ENCODE measurements at regions not wholly inside any gene's neighbourhood (a gene's known extent, or its start where the extent isn't known, plus 50 kb on each side); places are given as distances from the start of the nearest gene placed in this dataset.

GRCh38 chr4:135267148-135267865 lies 1065.7 kb upstream of the PABPC4L start:
- TF ChIP-seq, protein P1, sequence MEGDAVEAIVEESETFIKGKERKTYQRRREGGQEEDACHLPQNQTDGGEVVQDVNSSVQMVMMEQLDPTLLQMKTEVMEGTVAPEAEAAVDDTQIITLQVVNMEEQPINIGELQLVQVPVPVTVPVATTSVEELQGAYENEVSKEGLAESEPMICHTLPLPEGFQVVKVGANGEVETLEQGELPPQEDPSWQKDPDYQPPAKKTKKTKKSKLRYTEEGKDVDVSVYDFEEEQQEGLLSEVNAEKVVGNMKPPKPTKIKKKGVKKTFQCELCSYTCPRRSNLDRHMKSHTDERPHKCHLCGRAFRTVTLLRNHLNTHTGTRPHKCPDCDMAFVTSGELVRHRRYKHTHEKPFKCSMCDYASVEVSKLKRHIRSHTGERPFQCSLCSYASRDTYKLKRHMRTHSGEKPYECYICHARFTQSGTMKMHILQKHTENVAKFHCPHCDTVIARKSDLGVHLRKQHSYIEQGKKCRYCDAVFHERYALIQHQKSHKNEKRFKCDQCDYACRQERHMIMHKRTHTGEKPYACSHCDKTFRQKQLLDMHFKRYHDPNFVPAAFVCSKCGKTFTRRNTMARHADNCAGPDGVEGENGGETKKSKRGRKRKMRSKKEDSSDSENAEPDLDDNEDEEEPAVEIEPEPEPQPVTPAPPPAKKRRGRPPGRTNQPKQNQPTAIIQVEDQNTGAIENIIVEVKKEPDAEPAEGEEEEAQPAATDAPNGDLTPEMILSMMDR (IDR thresholded peaks at IDR 0.05; ENCODE audit: low read depth, low read length): no peak
- no peak for DNase-seq (ENCODE audit: extremely low read depth, low read depth)

GRCh38 chr4:135256111-135256510 lies 1054.5 kb upstream of the PABPC4L start:
- no peak for DNase-seq (ENCODE audit: extremely low read depth, low read depth)
- TF ChIP-seq, protein P1 (IDR thresholded peaks at IDR 0.05; ENCODE audit: low read depth, low read length): no peak

DNA sequence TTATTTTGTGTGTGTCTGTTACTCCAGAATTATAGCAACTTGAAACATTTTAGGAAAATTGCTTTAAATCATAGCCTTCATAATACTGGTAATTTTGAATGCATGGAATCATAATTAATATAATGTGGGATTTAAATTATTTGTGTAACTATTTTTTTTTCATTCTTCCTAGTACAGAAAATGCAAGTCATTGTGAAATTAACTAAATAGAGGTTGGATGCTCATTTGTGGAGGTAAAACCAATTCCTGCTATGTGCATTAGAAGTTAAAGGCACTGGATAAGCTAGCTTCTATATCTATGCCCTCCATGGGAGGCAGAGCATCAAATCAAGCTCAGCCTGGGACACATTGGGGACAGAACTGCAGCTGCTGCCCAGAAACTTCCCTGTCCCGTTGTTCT lies 1048.5 kb upstream of the PABPC4L start:
- TF ChIP-seq, protein P1 (IDR thresholded peaks at IDR 0.05; ENCODE audit: low read depth, low read length): no peak
- no peak for DNase-seq (ENCODE audit: extremely low read depth, low read depth)

DNA sequence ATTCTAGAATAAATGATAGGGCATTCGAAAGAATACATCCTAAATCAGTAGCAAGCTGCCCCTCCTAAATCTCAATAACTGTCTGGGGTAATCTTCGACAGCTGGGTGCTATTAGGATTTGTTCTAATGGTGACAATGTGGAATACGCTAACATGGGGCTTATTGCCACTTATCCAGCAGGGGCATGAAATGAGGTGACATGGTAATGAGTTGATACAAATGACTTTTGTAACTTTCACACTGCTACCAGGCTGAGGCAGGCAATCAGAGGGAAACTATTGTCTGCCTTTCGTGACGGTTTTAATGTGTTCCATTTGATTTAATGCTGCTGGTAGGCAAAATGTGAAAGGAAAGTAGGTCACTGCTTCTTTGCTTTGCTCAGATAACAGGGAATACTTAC lies 1047.4 kb upstream of the PABPC4L start:
- TF ChIP-seq, protein P1 (IDR thresholded peaks at IDR 0.05; ENCODE audit: low read depth, low read length): no peak
- no peak for DNase-seq (ENCODE audit: extremely low read depth, low read depth)

DNA sequence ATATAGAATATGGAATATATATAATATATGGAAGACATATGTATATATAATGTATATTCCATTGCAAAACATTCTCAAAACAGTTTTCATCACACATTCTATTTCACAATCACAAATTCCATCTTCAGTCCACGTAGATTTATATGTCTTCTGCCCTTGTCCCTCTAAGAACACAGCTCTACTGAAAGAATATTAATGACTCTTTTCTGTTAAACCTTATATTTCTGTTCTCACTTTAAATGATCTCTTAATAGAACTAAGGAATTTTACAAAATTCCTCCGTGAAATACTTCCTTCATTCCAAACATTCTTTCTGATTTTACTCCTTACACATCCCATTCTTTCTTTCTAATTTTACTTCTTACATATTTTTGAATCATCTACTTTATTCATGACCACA lies 1043.1 kb upstream of the PABPC4L start:
- no peak for DNase-seq (ENCODE audit: extremely low read depth, low read depth)
- TF ChIP-seq, protein P1 (IDR thresholded peaks at IDR 0.05; ENCODE audit: low read depth, low read length): no peak

GRCh38 chr4:135244056-135244455 lies 1042.5 kb upstream of the PABPC4L start:
- DNase-seq (ENCODE audit: extremely low read depth, low read depth): peak; percentile 4
- TF ChIP-seq, protein P1 (IDR thresholded peaks at IDR 0.05; ENCODE audit: low read depth, low read length): no peak

DNA sequence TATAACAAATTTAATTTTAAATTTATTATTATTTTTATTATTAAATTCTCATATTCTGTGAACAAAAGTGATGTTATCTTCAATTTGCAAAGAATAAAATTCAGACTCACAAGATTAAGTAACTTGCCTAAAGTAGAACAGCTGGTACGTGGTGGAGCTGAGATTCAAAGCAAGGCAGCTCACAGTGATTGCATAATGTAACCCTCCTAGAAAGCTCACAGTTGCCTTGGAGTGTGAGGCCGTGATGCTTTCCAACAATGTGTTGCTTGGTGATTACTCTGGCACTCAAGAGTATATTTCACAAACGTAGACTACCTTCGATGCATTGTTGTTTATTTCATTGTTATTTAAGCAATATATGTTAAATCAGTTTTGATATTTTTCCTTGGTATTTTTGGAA lies 1039.2 kb upstream of the PABPC4L start:
- DNase-seq (ENCODE audit: extremely low read depth, low read depth): no peak

More for the DNA sequence above, 1039.2 kb upstream of the PABPC4L start:
- TF ChIP-seq, protein P1 (IDR thresholded peaks at IDR 0.05; ENCODE audit: low read depth, low read length): no peak

Measured in AG09319 (cell line).